H1 (cell line): ENCODE measurements at regions not wholly inside any gene's neighbourhood (a gene's known extent, or its start where the extent isn't known, plus 50 kb on each side); places are given as distances from the start of the nearest gene placed in this dataset.

Source experiments
- ASH2L ChIP-seq: fragments of 200-600, 300-600 bp; sonication (generic); IDR thresholded peaks from one replicate; pipeline ENCODE4 v1.7.1; 2017; ENCODE audit warnings: low read length
- GABPA ChIP-seq: IDR thresholded peaks from 2 replicates; pipeline ENCODE4 v1.6.1; 2011; ENCODE audit warnings: mild to moderate bottlenecking, low read length, moderate library complexity, borderline replicate concordance; ENCODE audit not compliant: insufficient read depth
- RXRA ChIP-seq: IDR thresholded peaks from 2 replicates; pipeline ENCODE4 v1.6.1; 2011; ENCODE audit warnings: low read depth, mild to moderate bottlenecking, low read length, moderate library complexity; ENCODE audit not compliant: insufficient read depth

DNA sequence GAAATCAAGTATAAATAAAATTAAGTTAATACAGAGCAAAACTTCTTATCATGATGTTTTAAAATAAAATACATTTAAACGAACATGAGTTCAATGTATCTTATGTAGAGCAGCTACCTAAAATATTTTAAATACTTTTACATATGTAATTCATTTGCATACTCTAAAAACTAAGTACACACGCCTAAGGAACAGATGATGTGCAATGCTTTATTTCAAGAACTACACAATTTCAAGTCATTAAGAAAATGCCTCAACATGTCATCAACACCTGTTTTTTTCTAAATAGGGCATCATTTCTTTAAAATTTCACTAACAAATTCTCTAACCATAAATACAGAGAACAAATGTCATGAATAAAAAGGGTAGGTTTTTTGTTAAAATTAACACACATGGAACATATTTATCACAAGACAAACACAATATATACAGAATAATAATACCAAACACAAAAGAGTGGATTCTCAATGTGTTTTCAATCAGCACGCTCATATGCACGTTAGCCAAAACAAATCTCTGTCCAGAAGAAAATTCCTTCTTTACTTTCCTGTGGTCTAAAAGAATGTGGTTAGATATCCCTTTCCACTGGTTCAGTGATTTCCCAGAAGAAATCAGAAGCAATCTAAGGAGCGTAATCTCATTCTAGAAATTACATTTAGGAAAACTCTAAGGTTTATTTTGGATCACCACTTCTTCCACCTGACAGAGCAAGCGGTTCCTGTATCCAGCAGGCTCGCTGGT lies 73.0 kb upstream of the PFKP start (continued):
- TF ChIP-seq GABPA (no peak), ASH2L (no peak), RXRA (no peak)
